CD14-positive monocyte (primary cell): ENCODE measurements at regions not wholly inside any gene's neighbourhood (a gene's known extent, or its start where the extent isn't known, plus 50 kb on each side); places are given as distances from the start of the nearest gene placed in this dataset.

Source experiments
- DNase-seq, 3 donors: peaks; one replicate each; pipeline ENCODE4 v3.0.0-alpha.2; 2011 to 2022
- H2AFZ ChIP-seq: 2 replicates; pipeline ENCODE4 v1.6.0; 2012; ENCODE audit warnings: mild to moderate bottlenecking, low read depth, low read length, inconsistent platforms; ENCODE audit not compliant: insufficient read depth, poor library complexity, severe bottlenecking
- H3K27ac ChIP-seq, 2 donors: 1 replicate in 1 of 2; 2 replicates in 1 of 2; pipeline ENCODE4 v1.5.1; 2012 to 2013; ENCODE audit warnings: low read length in 2 of 2, control low read depth in 1 of 2, inconsistent platforms in 1 of 2, low read depth in 1 of 2, mild to moderate bottlenecking in 1 of 2
- H3K27me3 ChIP-seq, 2 donors: one replicate each; pipeline versions ENCODE4 v1.6.0 to v1.6.1; 2011 to 2013; ENCODE audit warnings: low read length in 2 of 2; ENCODE audit not compliant: control insufficient read depth in 2 of 2, insufficient read depth in 2 of 2
- H3K36me3 ChIP-seq, 2 donors: replicated peaks in 1 of 2; 1 replicate in 1 of 2; 2 replicates in 1 of 2; pipeline versions ENCODE4 v1.5.1 to v1.6.1; 2012 to 2013; ENCODE audit warnings: low read length in 2 of 2, control low read depth in 1 of 2, inconsistent platforms in 1 of 2, mild to moderate bottlenecking in 1 of 2; ENCODE audit not compliant: insufficient read depth in 2 of 2, control insufficient read depth in 1 of 2
- H3K4me1 ChIP-seq, 2 donors: 1 replicate in 1 of 2; 2 replicates in 1 of 2; pipeline versions ENCODE4 v1.5.1 to v1.6.1; 2012 to 2013; ENCODE audit warnings: low read length in 2 of 2, control low read depth in 1 of 2, inconsistent platforms in 1 of 2, mild to moderate bottlenecking in 1 of 2, moderate library complexity in 1 of 2; ENCODE audit not compliant: insufficient read depth in 2 of 2, control insufficient read depth in 1 of 2
- H3K4me2 ChIP-seq: replicated peaks from 2 replicates; pipeline ENCODE3; 2012; ENCODE audit warnings: low read length, moderate library complexity, mild to moderate bottlenecking; ENCODE audit not compliant: poor library complexity, severe bottlenecking; ENCODE audit errors: extremely low read depth
- H3K4me3 ChIP-seq, 3 experiments: fragments of 200-600 bp in 1 of 3; sonication (generic) in 1 of 3; replicated peaks in 1 of 3; 1 replicate in 2 of 3; 2 replicates in 1 of 3; pipeline ENCODE4 v1.5.1; 2011 to 2013; ENCODE audit warnings: low read length in 3 of 3, mild to moderate bottlenecking in 3 of 3, control low read depth in 2 of 3, low read depth in 2 of 3, inconsistent platforms in 1 of 3, moderate library complexity in 1 of 3
- H3K79me2 ChIP-seq: 2 replicates; pipeline ENCODE4 v1.6.0; 2012; ENCODE audit warnings: mild to moderate bottlenecking, control low read depth, inconsistent platforms, low read length, moderate library complexity; ENCODE audit not compliant: insufficient read depth
- H3K9ac ChIP-seq: 2 replicates; pipeline ENCODE4 v1.6.0; 2017; ENCODE audit warnings: low read length, mild to moderate bottlenecking; ENCODE audit not compliant: insufficient read depth, poor library complexity, severe bottlenecking
- H3K9me3 ChIP-seq, 2 donors: replicated peaks in 1 of 2; 1 replicate in 1 of 2; 2 replicates in 1 of 2; pipeline versions ENCODE4 v1.5.1 to v1.6.1; 2012 to 2013; ENCODE audit warnings: low read length in 2 of 2, control low read depth in 1 of 2; ENCODE audit not compliant: control insufficient read depth in 1 of 2, insufficient read depth in 1 of 2
- H4K20me1 ChIP-seq: 2 replicates; pipeline ENCODE4 v1.6.0; 2012; ENCODE audit warnings: mild to moderate bottlenecking, low read length, control low read depth, moderate library complexity; ENCODE audit not compliant: insufficient read depth
- H3K27ac Mint-ChIP-seq, 7 donors: one replicate each; pipeline ENCODE4 v1.8.0; 2020; ENCODE audit warnings: mild to moderate bottlenecking in 7 of 7, mixed read lengths in 7 of 7, moderate library complexity in 6 of 7, inconsistent platforms in 2 of 7
- H3K27me3 Mint-ChIP-seq, 3 donors: one replicate each; pipeline ENCODE4 v1.8.0; 2021 to 2022; ENCODE audit warnings: low read depth in 3 of 3, mild to moderate bottlenecking in 3 of 3, mixed read lengths in 3 of 3, moderate library complexity in 3 of 3, inconsistent platforms in 1 of 3
- H3K36me3 Mint-ChIP-seq, 2 donors: one replicate each; pipeline ENCODE4 v1.8.0; 2020; ENCODE audit warnings: mixed read lengths in 2 of 2, inconsistent platforms in 1 of 2, mild to moderate bottlenecking in 1 of 2
- H3K4me1 Mint-ChIP-seq: one replicate; pipeline ENCODE4 v1.8.0; 2020; ENCODE audit warnings: mild to moderate bottlenecking, mixed read lengths
- H3K4me3 Mint-ChIP-seq, 2 donors: one replicate each; pipeline ENCODE4 v1.8.0; 2020; ENCODE audit warnings: mild to moderate bottlenecking in 2 of 2, mixed read lengths in 2 of 2, moderate library complexity in 1 of 2
- H3K9me3 Mint-ChIP-seq, 7 donors: one replicate each; pipeline ENCODE4 v1.8.0; 2020 to 2022; ENCODE audit warnings: mixed read lengths in 7 of 7, mild to moderate bottlenecking in 6 of 7, moderate library complexity in 6 of 7, inconsistent platforms in 2 of 7
- CTCF ChIP-seq: fragments of 200-600 bp; IDR thresholded peaks from one replicate; pipeline ENCODE4 v1.8.0; 2022; ENCODE audit warnings: antibody characterized with exemption, mild to moderate bottlenecking
- WGBS: methylation state at CpG from one replicate; pipeline ENCODE4 v1.1.5; 2013; ENCODE audit warnings: missing lambda C conversion rate; ENCODE audit not compliant: insufficient coverage; 5-methylcytosine and 5-hydroxymethylcytosine counted together
- intact Hi-C, 2 donors: fragments of 100-400 bp; cut with micrococcal nuclease; formaldehyde crosslinking; loops; one replicate each; pipeline versions ENCODE4 v1.15.0 to v1.15.1; 2023

- peaks cover 6 to 14% (median 11%) of the 10 kb centered on the region in 7 donors for H3K9me3 Mint-ChIP-seq
- no peak for TF ChIP-seq CTCF
- no peaks in the 10 kb centered on the region for H3K4me1 Mint-ChIP-seq
- Histone ChIP-seq H3K27me3 (peaks cover 36 to 43% of the 10 kb centered on the region in 2 donors), H3K79me2 (no peaks in the 10 kb centered on the region), H3K9me3 (peaks cover 0 to 5% of the 10 kb centered on the region in 2 donors), H4K20me1 (no peaks in the 10 kb centered on the region), H3K36me3 (no peaks in the 10 kb centered on the region), H3K4me1 (no peaks in the 10 kb centered on the region), H3K27ac (no peak overlapping the region), H3K4me3 (no peak overlapping the region), H2AFZ (no peak overlapping the region), H3K9ac (no peak overlapping the region), H3K4me2 (no peak overlapping the region)
- WGBS: no CpG with 5 or more reads among the region's 1 CpG
- no peak overlapping the region for H3K4me3 Mint-ChIP-seq
- no peaks in the 10 kb centered on the region for H3K36me3 Mint-ChIP-seq
- H3K27ac Mint-ChIP-seq: no peak overlapping the region
- H3K27me3 Mint-ChIP-seq: peaks cover 7 to 33% (median 17%) of the 10 kb centered on the region in 3 donors
- no peak for DNase-seq
- intact Hi-C loops: no loop called here
Measured at GRCh38 chrX:97895751-97896150, 1012.0 kb downstream of the RPA4 start.

- Histone ChIP-seq H3K4me2 (no peak overlapping the region), H2AFZ (no peak overlapping the region), H3K27ac (no peak overlapping the region), H3K4me1 (no peaks in the 10 kb centered on the region), H3K9me3 (peaks cover 0 to 10% of the 10 kb centered on the region in 2 donors), H3K27me3 (peaks cover 53 to 63% of the 10 kb centered on the region in 2 donors), H4K20me1 (no peaks in the 10 kb centered on the region), H3K36me3 (no peaks in the 10 kb centered on the region), H3K4me3 (no peak overlapping the region), H3K79me2 (no peaks in the 10 kb centered on the region), H3K9ac (no peak overlapping the region)
- Mint-ChIP-seq H3K4me1 (no peaks in the 10 kb centered on the region), H3K9me3 (peaks cover 0 to 7% (median 3%) of the 10 kb centered on the region in 7 donors), H3K27ac (no peak overlapping the region), H3K27me3 (peaks cover 22 to 53% (median 34%) of the 10 kb centered on the region in 3 donors), H3K36me3 (no peaks in the 10 kb centered on the region), H3K4me3 (peak overlapping the region in 1 of 2 donors; percentile 30)
- no peak for TF ChIP-seq CTCF
- DNase-seq: no peak
- no CpG with 5 or more reads among the region's 1 CpG for WGBS
- intact Hi-C loops: no loop called here
Measured at GRCh38 chrX:97897998-97898397, 1014.3 kb downstream of the RPA4 start.
